HCT116 (cell line): ENCODE measurements at regions not wholly inside any gene's neighbourhood (a gene's known extent, or its start where the extent isn't known, plus 50 kb on each side); places are given as distances from the start of the nearest gene placed in this dataset.

Source experiments
- CBX3 ChIP-seq: IDR thresholded peaks from 2 replicates; pipeline ENCODE4 v1.6.1; 2012; ENCODE audit warnings: low read depth
- CEBPB ChIP-seq: IDR thresholded peaks from 2 replicates; pipeline ENCODE4 v1.6.1; 2012; ENCODE audit warnings: low read depth
- ELF1 ChIP-seq: IDR thresholded peaks from 2 replicates; pipeline ENCODE4 v1.6.1; 2012; ENCODE audit warnings: low read depth, borderline replicate concordance
- JUND ChIP-seq: IDR thresholded peaks from 2 replicates; pipeline ENCODE4 v1.6.1; 2012
- POLR2A ChIP-seq: IDR thresholded peaks from 2 replicates; pipeline ENCODE4 v1.7.0; 2011; ENCODE audit warnings: borderline replicate concordance; ENCODE audit not compliant: insufficient read depth, insufficient read length; ENCODE audit errors: extremely low read depth
- POLR2AphosphoS5 ChIP-seq: IDR thresholded peaks from 2 replicates; pipeline ENCODE4 v1.6.1; 2011; ENCODE audit warnings: mild to moderate bottlenecking, low read depth, low read length, moderate library complexity
- RAD21 ChIP-seq: IDR thresholded peaks from 2 replicates; pipeline ENCODE4 v1.6.1; 2012; ENCODE audit warnings: low read depth, mild to moderate bottlenecking
- TCF7L2 ChIP-seq: IDR thresholded peaks from 2 replicates; pipeline ENCODE4 v1.7.0; 2011; ENCODE audit warnings: borderline replicate concordance, inconsistent platforms; ENCODE audit not compliant: insufficient read depth, insufficient read length; ENCODE audit errors: extremely low read depth
- ZFX ChIP-seq: fragments of 450-650 bp; IDR thresholded peaks from 2 replicates; pipeline ENCODE4 v1.6.1; 2017
- TF ChIP-seq, protein P1 (sequence below), 3 experiments: fragments of 200-600 bp in 1 of 3; sonication (generic) in 1 of 3; IDR thresholded peaks in 2 of 3; conservative IDR thresholded peaks in 1 of 3; 2 replicates each; pipeline ENCODE4 v1.5.1; 2012 to 2017; ENCODE audit warnings: low read depth in 2 of 3, low read length in 2 of 3, antibody characterized with exemption in 1 of 3, borderline replicate concordance in 1 of 3, control low read depth in 1 of 3, mild to moderate bottlenecking in 1 of 3, mixed read lengths in 1 of 3, mixed run types in 1 of 3, moderate library complexity in 1 of 3; ENCODE audit not compliant: insufficient read depth in 1 of 3
- TF ChIP-seq, protein P2 (sequence below): IDR thresholded peaks from 2 replicates; pipeline ENCODE4 v1.6.1; 2012
- TF ChIP-seq, protein P3 (sequence below): IDR thresholded peaks from 2 replicates; pipeline ENCODE4 v1.6.1; 2012; ENCODE audit warnings: low read depth

DNA sequence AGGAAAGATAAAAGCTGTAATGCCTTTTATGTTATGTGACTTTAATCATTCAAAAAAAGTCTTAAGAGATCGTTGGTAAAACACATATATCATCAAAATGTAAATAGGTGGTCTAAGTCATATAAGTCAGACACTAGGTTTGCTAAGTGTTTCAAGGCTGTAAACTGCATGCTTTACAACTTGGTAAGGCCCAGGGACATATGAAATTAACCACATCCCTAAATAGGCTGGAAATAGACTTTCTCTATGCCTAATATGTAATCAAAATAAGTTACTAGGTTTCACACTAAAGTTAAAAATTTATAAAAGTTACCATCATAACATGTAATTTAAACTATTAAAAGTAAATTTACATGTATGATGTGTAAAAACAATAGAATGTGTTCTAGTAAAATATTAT lies 946.3 kb upstream of the LRATD1 start:
- TF ChIP-seq ELF1 (no peak), RAD21 (no peak), POLR2AphosphoS5 (no peak), TCF7L2 (no peak), CEBPB (no peak), POLR2A (no peak), JUND (no peak), CBX3 (no peak), ZFX (no peak)
- TF ChIP-seq, protein P1, sequence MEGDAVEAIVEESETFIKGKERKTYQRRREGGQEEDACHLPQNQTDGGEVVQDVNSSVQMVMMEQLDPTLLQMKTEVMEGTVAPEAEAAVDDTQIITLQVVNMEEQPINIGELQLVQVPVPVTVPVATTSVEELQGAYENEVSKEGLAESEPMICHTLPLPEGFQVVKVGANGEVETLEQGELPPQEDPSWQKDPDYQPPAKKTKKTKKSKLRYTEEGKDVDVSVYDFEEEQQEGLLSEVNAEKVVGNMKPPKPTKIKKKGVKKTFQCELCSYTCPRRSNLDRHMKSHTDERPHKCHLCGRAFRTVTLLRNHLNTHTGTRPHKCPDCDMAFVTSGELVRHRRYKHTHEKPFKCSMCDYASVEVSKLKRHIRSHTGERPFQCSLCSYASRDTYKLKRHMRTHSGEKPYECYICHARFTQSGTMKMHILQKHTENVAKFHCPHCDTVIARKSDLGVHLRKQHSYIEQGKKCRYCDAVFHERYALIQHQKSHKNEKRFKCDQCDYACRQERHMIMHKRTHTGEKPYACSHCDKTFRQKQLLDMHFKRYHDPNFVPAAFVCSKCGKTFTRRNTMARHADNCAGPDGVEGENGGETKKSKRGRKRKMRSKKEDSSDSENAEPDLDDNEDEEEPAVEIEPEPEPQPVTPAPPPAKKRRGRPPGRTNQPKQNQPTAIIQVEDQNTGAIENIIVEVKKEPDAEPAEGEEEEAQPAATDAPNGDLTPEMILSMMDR (IDR thresholded peaks at IDR 0.05 in 2 of 3, conservative IDR thresholded peaks at IDR 0.05 in 1 of 3; ENCODE audit: borderline replicate concordance in 1 of 3, insufficient read depth in 1 of 3, low read depth in 2 of 3, low read length in 2 of 3): no peak
- TF ChIP-seq, protein P2, sequence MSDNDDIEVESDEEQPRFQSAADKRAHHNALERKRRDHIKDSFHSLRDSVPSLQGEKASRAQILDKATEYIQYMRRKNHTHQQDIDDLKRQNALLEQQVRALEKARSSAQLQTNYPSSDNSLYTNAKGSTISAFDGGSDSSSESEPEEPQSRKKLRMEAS: no peak
- TF ChIP-seq, protein P3, sequence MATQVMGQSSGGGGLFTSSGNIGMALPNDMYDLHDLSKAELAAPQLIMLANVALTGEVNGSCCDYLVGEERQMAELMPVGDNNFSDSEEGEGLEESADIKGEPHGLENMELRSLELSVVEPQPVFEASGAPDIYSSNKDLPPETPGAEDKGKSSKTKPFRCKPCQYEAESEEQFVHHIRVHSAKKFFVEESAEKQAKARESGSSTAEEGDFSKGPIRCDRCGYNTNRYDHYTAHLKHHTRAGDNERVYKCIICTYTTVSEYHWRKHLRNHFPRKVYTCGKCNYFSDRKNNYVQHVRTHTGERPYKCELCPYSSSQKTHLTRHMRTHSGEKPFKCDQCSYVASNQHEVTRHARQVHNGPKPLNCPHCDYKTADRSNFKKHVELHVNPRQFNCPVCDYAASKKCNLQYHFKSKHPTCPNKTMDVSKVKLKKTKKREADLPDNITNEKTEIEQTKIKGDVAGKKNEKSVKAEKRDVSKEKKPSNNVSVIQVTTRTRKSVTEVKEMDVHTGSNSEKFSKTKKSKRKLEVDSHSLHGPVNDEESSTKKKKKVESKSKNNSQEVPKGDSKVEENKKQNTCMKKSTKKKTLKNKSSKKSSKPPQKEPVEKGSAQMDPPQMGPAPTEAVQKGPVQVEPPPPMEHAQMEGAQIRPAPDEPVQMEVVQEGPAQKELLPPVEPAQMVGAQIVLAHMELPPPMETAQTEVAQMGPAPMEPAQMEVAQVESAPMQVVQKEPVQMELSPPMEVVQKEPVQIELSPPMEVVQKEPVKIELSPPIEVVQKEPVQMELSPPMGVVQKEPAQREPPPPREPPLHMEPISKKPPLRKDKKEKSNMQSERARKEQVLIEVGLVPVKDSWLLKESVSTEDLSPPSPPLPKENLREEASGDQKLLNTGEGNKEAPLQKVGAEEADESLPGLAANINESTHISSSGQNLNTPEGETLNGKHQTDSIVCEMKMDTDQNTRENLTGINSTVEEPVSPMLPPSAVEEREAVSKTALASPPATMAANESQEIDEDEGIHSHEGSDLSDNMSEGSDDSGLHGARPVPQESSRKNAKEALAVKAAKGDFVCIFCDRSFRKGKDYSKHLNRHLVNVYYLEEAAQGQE: no peak
